ENCODE measurements at regions not wholly inside any gene's neighbourhood (a gene's known extent, or its start where the extent isn't known, plus 50 kb on each side); places are given as distances from the start of the nearest gene placed in this dataset.
A peak's percentile ranks its signal among the peaks of the same experiment; 100 is the strongest.

- Histone ChIP-seq H2BK12ac (ENCODE audit: low read length in 2 of 2) (no peak overlapping the region), H3K79me1 (replicated peaks; ENCODE audit: low read length, poor library complexity, severe bottlenecking) (no peaks in the 10 kb centered on the region), H3K9ac (ENCODE audit: low read length) (no peak overlapping the region), H3K27me3 (ENCODE audit: control insufficient read depth in 1 of 2, insufficient read depth in 1 of 2, low read length in 2 of 2) (no peaks in the 10 kb centered on the region), H3K9me3 (ENCODE audit: control insufficient read depth, low read length) (no peaks in the 10 kb centered on the region), H3K23ac (ENCODE audit: low read length in 2 of 2) (no peak overlapping the region), H3K4ac (ENCODE audit: low read depth in 1 of 2, low read length in 2 of 2) (no peak overlapping the region), H2BK120ac (ENCODE audit: low read depth, low read length) (no peak overlapping the region), H3K18ac (ENCODE audit: low read depth in 1 of 2, low read length in 2 of 2) (no peak overlapping the region), H3K14ac (ENCODE audit: low read length in 2 of 2) (no peak overlapping the region), H4K8ac (ENCODE audit: low read length) (no peak overlapping the region), H2BK5ac (ENCODE audit: low read depth, low read length, poor library complexity, severe bottlenecking) (no peak overlapping the region), H3K36me3 (ENCODE audit: control insufficient read depth in 1 of 2, insufficient read depth in 2 of 2, low read depth in 1 of 2, low read length in 2 of 2) (no peaks in the 10 kb centered on the region), H3K4me2 (ENCODE audit: low read length, poor library complexity, severe bottlenecking) (no peak overlapping the region), H3K4me3 (ENCODE audit: insufficient read depth in 1 of 2, low read depth in 1 of 2, low read length in 2 of 2) (no peak overlapping the region), H2AFZ (ENCODE audit: low read depth, low read length) (no peak overlapping the region), H2AK5ac (ENCODE audit: low read length, severe bottlenecking) (no peak overlapping the region), H3K4me1 (ENCODE audit: control insufficient read depth, insufficient read depth, low read depth, low read length) (no peaks in the 10 kb centered on the region), H2BK15ac (ENCODE audit: low read depth, poor library complexity, severe bottlenecking) (no peak overlapping the region), H3K27ac (ENCODE audit: low read length, poor library complexity, severe bottlenecking) (no peak overlapping the region), H4K91ac (ENCODE audit: low read length) (no peak overlapping the region)
- WGBS, result 31% methylated on average over 4 of the region's 4 CpGs
- peak; percentile 28 for DNase-seq
Observed at GRCh38 chr14:43625294-43625693, 881.8 kb downstream of the FSCB start.

GRCh38 chr14:43621282-43621681 is 885.8 kb downstream of the FSCB start:
- Histone ChIP-seq H2BK120ac (ENCODE audit: low read depth, low read length) (no peak overlapping the region), H3K27ac (ENCODE audit: low read length, poor library complexity, severe bottlenecking) (no peak overlapping the region), H3K9me3 (ENCODE audit: control insufficient read depth, low read length) (peaks cover 6% of the 10 kb centered on the region), H2AFZ (ENCODE audit: low read depth, low read length) (no peak overlapping the region), H3K27me3 (ENCODE audit: control insufficient read depth in 1 of 2, insufficient read depth in 1 of 2, low read length in 2 of 2) (no peaks in the 10 kb centered on the region), H3K4ac (ENCODE audit: low read depth in 1 of 2, low read length in 2 of 2) (no peak overlapping the region), H3K79me1 (replicated peaks; ENCODE audit: low read length, poor library complexity, severe bottlenecking) (no peaks in the 10 kb centered on the region), H2AK5ac (ENCODE audit: low read length, severe bottlenecking) (no peak overlapping the region), H2BK15ac (ENCODE audit: low read depth, poor library complexity, severe bottlenecking) (no peak overlapping the region), H3K23ac (ENCODE audit: low read length in 2 of 2) (no peak overlapping the region), H3K36me3 (ENCODE audit: control insufficient read depth in 1 of 2, insufficient read depth in 2 of 2, low read depth in 1 of 2, low read length in 2 of 2) (no peaks in the 10 kb centered on the region), H4K91ac (ENCODE audit: low read length) (no peak overlapping the region), H2BK12ac (ENCODE audit: low read length in 2 of 2) (no peak overlapping the region), H4K8ac (ENCODE audit: low read length) (no peak overlapping the region), H3K4me1 (ENCODE audit: control insufficient read depth, insufficient read depth, low read depth, low read length) (no peaks in the 10 kb centered on the region), H3K4me2 (ENCODE audit: low read length, poor library complexity, severe bottlenecking) (no peak overlapping the region), H3K9ac (ENCODE audit: low read length) (no peak overlapping the region), H2BK5ac (ENCODE audit: low read depth, low read length, poor library complexity, severe bottlenecking) (no peak overlapping the region), H3K14ac (ENCODE audit: low read length in 2 of 2) (no peak overlapping the region), H3K4me3 (ENCODE audit: insufficient read depth in 1 of 2, low read depth in 1 of 2, low read length in 2 of 2) (no peak overlapping the region), H3K18ac (ENCODE audit: low read depth in 1 of 2, low read length in 2 of 2) (no peak overlapping the region)
- DNase-seq, result no peak

- Histone ChIP-seq H3K4me1 (ENCODE audit: control insufficient read depth, insufficient read depth, low read depth, low read length) (no peaks in the 10 kb centered on the region), H3K27ac (ENCODE audit: low read length, poor library complexity, severe bottlenecking) (no peak overlapping the region), H2BK12ac (ENCODE audit: low read length in 2 of 2) (no peak overlapping the region), H3K27me3 (ENCODE audit: control insufficient read depth in 1 of 2, insufficient read depth in 1 of 2, low read length in 2 of 2) (no peaks in the 10 kb centered on the region), H3K4me3 (ENCODE audit: insufficient read depth in 1 of 2, low read depth in 1 of 2, low read length in 2 of 2) (no peak overlapping the region), H3K4me2 (ENCODE audit: low read length, poor library complexity, severe bottlenecking) (no peak overlapping the region), H4K91ac (ENCODE audit: low read length) (no peak overlapping the region), H3K14ac (ENCODE audit: low read length in 2 of 2) (no peak overlapping the region), H2AK5ac (ENCODE audit: low read length, severe bottlenecking) (no peak overlapping the region), H3K4ac (ENCODE audit: low read depth in 1 of 2, low read length in 2 of 2) (no peak overlapping the region), H2BK15ac (ENCODE audit: low read depth, poor library complexity, severe bottlenecking) (no peak overlapping the region), H3K23ac (ENCODE audit: low read length in 2 of 2) (no peak overlapping the region), H3K79me1 (replicated peaks; ENCODE audit: low read length, poor library complexity, severe bottlenecking) (no peaks in the 10 kb centered on the region), H2BK120ac (ENCODE audit: low read depth, low read length) (no peak overlapping the region), H4K8ac (ENCODE audit: low read length) (no peak overlapping the region), H3K36me3 (ENCODE audit: control insufficient read depth in 1 of 2, insufficient read depth in 2 of 2, low read depth in 1 of 2, low read length in 2 of 2) (no peaks in the 10 kb centered on the region), H2BK5ac (ENCODE audit: low read depth, low read length, poor library complexity, severe bottlenecking) (no peak overlapping the region), H3K18ac (ENCODE audit: low read depth in 1 of 2, low read length in 2 of 2) (no peak overlapping the region), H2AFZ (ENCODE audit: low read depth, low read length) (no peak overlapping the region), H3K9ac (ENCODE audit: low read length) (no peak overlapping the region), H3K9me3 (ENCODE audit: control insufficient read depth, low read length) (peaks cover 7% of the 10 kb centered on the region)
- WGBS, result 85% methylated on average over 2 of the region's 2 CpGs
- DNase-seq, result no peak
Observed at GRCh38 chr14:43595096-43595772, 911.8 kb downstream of the FSCB start.

GRCh38 chr14:43591776-43592175 is 915.3 kb downstream of the FSCB start:
- Histone ChIP-seq H2AFZ (ENCODE audit: low read depth, low read length) (no peak overlapping the region), H3K4me2 (ENCODE audit: low read length, poor library complexity, severe bottlenecking) (no peak overlapping the region), H2AK5ac (ENCODE audit: low read length, severe bottlenecking) (no peak overlapping the region), H3K27ac (ENCODE audit: low read length, poor library complexity, severe bottlenecking) (no peak overlapping the region), H3K9ac (ENCODE audit: low read length) (no peak overlapping the region), H3K27me3 (ENCODE audit: control insufficient read depth in 1 of 2, insufficient read depth in 1 of 2, low read length in 2 of 2) (no peaks in the 10 kb centered on the region), H3K18ac (ENCODE audit: low read depth in 1 of 2, low read length in 2 of 2) (no peak overlapping the region), H3K4me1 (ENCODE audit: control insufficient read depth, insufficient read depth, low read depth, low read length) (no peaks in the 10 kb centered on the region), H3K4ac (ENCODE audit: low read depth in 1 of 2, low read length in 2 of 2) (no peak overlapping the region), H3K79me1 (replicated peaks; ENCODE audit: low read length, poor library complexity, severe bottlenecking) (no peaks in the 10 kb centered on the region), H3K9me3 (ENCODE audit: control insufficient read depth, low read length) (peaks cover 4% of the 10 kb centered on the region), H2BK15ac (ENCODE audit: low read depth, poor library complexity, severe bottlenecking) (no peak overlapping the region), H3K23ac (ENCODE audit: low read length in 2 of 2) (no peak overlapping the region), H3K14ac (ENCODE audit: low read length in 2 of 2) (no peak overlapping the region), H2BK12ac (ENCODE audit: low read length in 2 of 2) (no peak overlapping the region), H3K36me3 (ENCODE audit: control insufficient read depth in 1 of 2, insufficient read depth in 2 of 2, low read depth in 1 of 2, low read length in 2 of 2) (no peaks in the 10 kb centered on the region), H3K4me3 (ENCODE audit: insufficient read depth in 1 of 2, low read depth in 1 of 2, low read length in 2 of 2) (no peak overlapping the region), H2BK5ac (ENCODE audit: low read depth, low read length, poor library complexity, severe bottlenecking) (no peak overlapping the region), H4K8ac (ENCODE audit: low read length) (no peak overlapping the region), H4K91ac (ENCODE audit: low read length) (no peak overlapping the region), H2BK120ac (ENCODE audit: low read depth, low read length) (no peak overlapping the region)
- WGBS, result 54% methylated on average over 3 of the region's 3 CpGs
- DNase-seq, result no peak

All from mesenchymal stem cell (in vitro differentiated cells and primary cell).